H1 (cell line): ENCODE measurements at regions not wholly inside any gene's neighbourhood (a gene's known extent, or its start where the extent isn't known, plus 50 kb on each side); places are given as distances from the start of the nearest gene placed in this dataset.

Experiments
- CTCF ChIA-PET: fragments of 300-600 bp; sonication (Branson Sonifier 250); formaldehyde crosslinking; loops from one replicate; lab custom pipeline; 2021; ENCODE audit not compliant: partially characterized antibody; lab: Charles Lee
- POLR2A ChIA-PET: fragments of 300-600 bp; sonication (Branson Sonifier 250); formaldehyde crosslinking; loops from one replicate; lab custom pipeline; 2021; ENCODE audit warnings: inconsistent platforms; ENCODE audit not compliant: partially characterized antibody; lab: Charles Lee
- DNase-seq, 2 experiments: peaks; one replicate each; pipeline versions ENCODE4 v3.0.0 to v3.0.0-alpha.2; 2010 to 2022; ENCODE audit warnings: low spot score in 2 of 2, low read depth in 1 of 2, mixed read lengths in 1 of 2
- FAIRE-seq: peaks from 2 replicates; lab custom pipeline; 2011; peaks lifted over from hg19 to GRCh38; lab: Jason Lieb, UNC
- H2AFZ ChIP-seq: 2 replicates; pipeline ENCODE4 v1.8.1; 2012; ENCODE audit warnings: low read length, inconsistent platforms
- H2AK5ac ChIP-seq: 2 replicates; pipeline ENCODE4 v1.6.1; 2013; ENCODE audit warnings: low read depth, low read length
- H2BK120ac ChIP-seq: replicated peaks from 2 replicates; pipeline ENCODE3; 2013; ENCODE audit warnings: low read depth, low read length, inconsistent platforms
- H2BK12ac ChIP-seq: 2 replicates; pipeline ENCODE4 v1.6.1; 2013; ENCODE audit warnings: low read depth, low read length
- H2BK15ac ChIP-seq: 2 replicates; pipeline ENCODE4 v1.6.1; 2013; ENCODE audit warnings: low read length
- H2BK20ac ChIP-seq: 2 replicates; pipeline ENCODE4 v1.6.1; 2013; ENCODE audit warnings: low read length
- H2BK5ac ChIP-seq: 2 replicates; pipeline ENCODE4 v1.6.1; 2013; ENCODE audit warnings: low read depth, low read length
- H3K14ac ChIP-seq: 2 replicates; pipeline ENCODE4 v1.6.1; 2013; ENCODE audit warnings: inconsistent platforms; ENCODE audit not compliant: insufficient read length
- H3K18ac ChIP-seq: 2 replicates; pipeline ENCODE4 v1.6.1; 2013; ENCODE audit warnings: low read length; ENCODE audit errors: extremely low read depth
- H3K23ac ChIP-seq: 2 replicates; pipeline ENCODE4 v1.6.1; 2013; ENCODE audit warnings: inconsistent platforms; ENCODE audit not compliant: insufficient read length
- H3K23me2 ChIP-seq: 2 replicates; pipeline ENCODE4 v1.6.1; 2013; ENCODE audit warnings: low read depth, low read length
- H3K27ac ChIP-seq: 2 replicates; pipeline ENCODE4 v1.6.1; 2011; ENCODE audit warnings: low read depth, low read length, inconsistent platforms
- H3K27me3 ChIP-seq, 4 experiments: replicated peaks in 1 of 4; 1 replicate in 1 of 4; 2 replicates in 3 of 4; pipeline versions ENCODE4 v1.6.1 to v1.8.1; 2011 to 2013; ENCODE audit warnings: low read length in 3 of 4, mild to moderate bottlenecking in 3 of 4, inconsistent platforms in 2 of 4, mixed read lengths in 2 of 4, moderate library complexity in 1 of 4; ENCODE audit not compliant: control insufficient read depth in 3 of 4, insufficient read depth in 3 of 4; ENCODE audit errors: extremely low read depth in 1 of 4
- H3K36me3 ChIP-seq, 4 experiments: 2 replicates each; pipeline versions ENCODE4 v1.6.1 to v1.8.1; 2011 to 2013; ENCODE audit warnings: mild to moderate bottlenecking in 4 of 4, low read length in 3 of 4, moderate library complexity in 2 of 4, control low read depth in 1 of 4, inconsistent platforms in 1 of 4; ENCODE audit not compliant: insufficient read depth in 4 of 4, control insufficient read depth in 2 of 4
- H3K4ac ChIP-seq: replicated peaks from 2 replicates; pipeline ENCODE3; 2013; ENCODE audit warnings: low read length, low read depth, mixed read lengths, inconsistent platforms; ENCODE audit not compliant: insufficient read length
- H3K4me1 ChIP-seq, 4 experiments: replicated peaks in 1 of 4; 1 replicate in 1 of 4; 2 replicates in 3 of 4; pipeline versions ENCODE4 v1.6.1 to v1.8.1; 2011 to 2013; ENCODE audit warnings: low read length in 3 of 4, inconsistent platforms in 2 of 4, mixed read lengths in 1 of 4; ENCODE audit not compliant: insufficient read depth in 4 of 4, control insufficient read depth in 3 of 4
- H3K4me2 ChIP-seq, 2 experiments: 2 replicates each; pipeline versions ENCODE4 v1.6.1 to v1.8.1; 2011 to 2013; ENCODE audit warnings: low read depth in 2 of 2, low read length in 2 of 2, control low read depth in 1 of 2, inconsistent platforms in 1 of 2, mild to moderate bottlenecking in 1 of 2; ENCODE audit not compliant: insufficient read depth in 1 of 2
- H3K4me3 ChIP-seq, 4 experiments: fragments of 200-600, 300-600 bp in 1 of 4; sonication (generic), shearing (Covaris generic), sonication (Bioruptor Twin) in 1 of 4; 2 replicates each; pipeline versions ENCODE4 v1.5.1 to v1.8.1; 2011 to 2016; ENCODE audit warnings: low read length in 4 of 4, low read depth in 3 of 4, control low read depth in 2 of 4, inconsistent platforms in 2 of 4, mild to moderate bottlenecking in 2 of 4, mixed read lengths in 1 of 4, moderate library complexity in 1 of 4; ENCODE audit not compliant: insufficient read depth in 2 of 4; ENCODE audit errors: extremely low read depth in 1 of 4
- H3K56ac ChIP-seq: replicated peaks from 2 replicates; pipeline ENCODE3; 2013; ENCODE audit warnings: low read depth, mild to moderate bottlenecking, mixed read lengths, low read length, inconsistent platforms; ENCODE audit not compliant: insufficient read length
- H3K79me1 ChIP-seq: 2 replicates; pipeline ENCODE4 v1.6.1; 2013; ENCODE audit warnings: low read depth, low read length, control low read depth
- H3K79me2 ChIP-seq, 2 experiments: 2 replicates each; pipeline versions ENCODE4 v1.6.1 to v1.8.1; 2012 to 2013; ENCODE audit warnings: low read length in 2 of 2, mild to moderate bottlenecking in 2 of 2, inconsistent platforms in 1 of 2; ENCODE audit not compliant: insufficient read depth in 2 of 2, control insufficient read depth in 1 of 2
- H3K9ac ChIP-seq, 4 experiments: replicated peaks in 1 of 4; 1 replicate in 1 of 4; 2 replicates in 3 of 4; pipeline versions ENCODE4 v1.6.1 to v1.8.1; 2011 to 2013; ENCODE audit warnings: low read depth in 3 of 4, low read length in 3 of 4, control low read depth in 2 of 4, mild to moderate bottlenecking in 2 of 4, moderate library complexity in 2 of 4, inconsistent platforms in 1 of 4; ENCODE audit errors: extremely low read depth in 1 of 4
- H3K9me3 ChIP-seq, 2 experiments: 2 replicates each; pipeline versions ENCODE4 v1.6.1 to v1.8.1; 2012 to 2013; ENCODE audit warnings: mild to moderate bottlenecking in 2 of 2, moderate library complexity in 2 of 2, control low read depth in 1 of 2, inconsistent platforms in 1 of 2, low read depth in 1 of 2, low read length in 1 of 2, mixed read lengths in 1 of 2; ENCODE audit not compliant: insufficient read depth in 2 of 2
- H4K20me1 ChIP-seq, 2 experiments: replicated peaks in 1 of 2; 2 replicates each; pipeline versions ENCODE3 to v1.8.1; 2011 to 2013; ENCODE audit warnings: inconsistent platforms in 2 of 2, low read length in 2 of 2, mild to moderate bottlenecking in 1 of 2; ENCODE audit not compliant: insufficient read depth in 2 of 2, control insufficient read depth in 1 of 2
- H4K5ac ChIP-seq: 2 replicates; pipeline ENCODE4 v1.6.1; 2013; ENCODE audit warnings: low read length, low read depth, mixed read lengths, inconsistent platforms; ENCODE audit not compliant: insufficient read length
- H4K8ac ChIP-seq: 2 replicates; pipeline ENCODE4 v1.8.0; 2013; ENCODE audit warnings: mild to moderate bottlenecking, moderate library complexity, low read length, inconsistent platforms; ENCODE audit not compliant: insufficient read depth; ENCODE audit errors: extremely low read depth
- H4K91ac ChIP-seq: replicated peaks from 2 replicates; pipeline ENCODE3; 2013; ENCODE audit warnings: low read length, mixed read lengths, inconsistent platforms; ENCODE audit not compliant: insufficient read length
- ATF2 ChIP-seq: IDR thresholded peaks from 2 replicates; pipeline ENCODE4 v1.6.1; 2012; ENCODE audit warnings: low read length, inconsistent platforms
- YY1 ChIP-seq: IDR thresholded peaks from 2 replicates; pipeline ENCODE4 v1.6.1; 2011; ENCODE audit warnings: low read depth, mild to moderate bottlenecking, low read length
- WGBS, 2 experiments: shearing (Covaris generic) in 1 of 2; methylation state at CpG; one replicate each; pipeline versions ENCODE4 v1.1.6 to v1.1.7; 2013 to 2015; ENCODE audit warnings: low lambda C conversion rate in 2 of 2, mixed read lengths in 2 of 2, inconsistent platforms in 1 of 2, low coverage in 1 of 2, missing lambda C conversion rate in 1 of 2; ENCODE audit not compliant: insufficient replicate concordance in 2 of 2, insufficient coverage in 1 of 2, insufficient read length in 1 of 2; ENCODE audit errors: extremely low coverage in 1 of 2, missing lambda C conversion rate in 1 of 2; 5-methylcytosine and 5-hydroxymethylcytosine counted together

- no peaks in the 10 kb centered on the region for H3K79me2 ChIP-seq
- no peaks in the 10 kb centered on the region for H3K27me3 ChIP-seq
- no peak overlapping the region for H3K56ac ChIP-seq
- no peak overlapping the region for H3K4ac ChIP-seq
- H3K23ac ChIP-seq, result no peak overlapping the region
- no peak overlapping the region for H4K91ac ChIP-seq
- no peak overlapping the region for H2AFZ ChIP-seq
- CTCF ChIA-PET, result no interaction called here
- H2AK5ac ChIP-seq, result no peak overlapping the region
- no peak overlapping the region for H3K4me2 ChIP-seq
- no peak overlapping the region for H2BK15ac ChIP-seq
- H2BK12ac ChIP-seq, result no peak overlapping the region
- no peaks in the 10 kb centered on the region for H4K20me1 ChIP-seq
- H2BK120ac ChIP-seq, result no peak overlapping the region
- no peaks in the 10 kb centered on the region for H3K36me3 ChIP-seq
- peaks cover 0 to 2% (median 0%) of the 10 kb centered on the region in 4 experiments; a peak in 1 of 7 replicates for H3K4me1 ChIP-seq
- no peak overlapping the region for H3K9ac ChIP-seq
- POLR2A ChIA-PET, result no interaction called here
- H3K79me1 ChIP-seq, result no peaks in the 10 kb centered on the region
- no peak overlapping the region for H2BK5ac ChIP-seq
- no peak overlapping the region for H4K5ac ChIP-seq
- no peak overlapping the region for H3K4me3 ChIP-seq
- no peak overlapping the region for H3K18ac ChIP-seq
- WGBS, 2 experiments, result 89% methylated on average over 1 of the region's 1 CpG; no CpG with 5 or more reads in 1 of the 2 experiments
- DNase-seq, result no peak
- H3K9me3 ChIP-seq, result no peaks in the 10 kb centered on the region
- no peak for FAIRE-seq
- no peaks in the 10 kb centered on the region for H3K23me2 ChIP-seq
- H3K14ac ChIP-seq, result no peak overlapping the region
- H2BK20ac ChIP-seq, result no peak overlapping the region
- no peak overlapping the region for H3K27ac ChIP-seq
- H4K8ac ChIP-seq, result no peak overlapping the region
- no peak for TF ChIP-seq ATF2
- TF ChIP-seq YY1, result no peak
These were observed 1149.2 kb downstream of the PCDH18 start for GRCh38 chr4:136383082-136383481.
